NCI-H128 (cell line): ENCODE measurements at regions not wholly inside any gene's neighbourhood (a gene's known extent, or its start where the extent isn't known, plus 50 kb on each side); places are given as distances from the start of the nearest gene placed in this dataset.
"Not testable (repeated sequence)": the region's sequence is repeated elsewhere in the genome, so short reads cannot be mapped to it uniquely, and the experiment has no call there.

Experiments used
- DNase-seq: peaks from one replicate; lab custom pipeline; 2025; ENCODE audit not compliant: unreplicated experiment; lab: John Stamatoyannopoulos, UW

DNA sequence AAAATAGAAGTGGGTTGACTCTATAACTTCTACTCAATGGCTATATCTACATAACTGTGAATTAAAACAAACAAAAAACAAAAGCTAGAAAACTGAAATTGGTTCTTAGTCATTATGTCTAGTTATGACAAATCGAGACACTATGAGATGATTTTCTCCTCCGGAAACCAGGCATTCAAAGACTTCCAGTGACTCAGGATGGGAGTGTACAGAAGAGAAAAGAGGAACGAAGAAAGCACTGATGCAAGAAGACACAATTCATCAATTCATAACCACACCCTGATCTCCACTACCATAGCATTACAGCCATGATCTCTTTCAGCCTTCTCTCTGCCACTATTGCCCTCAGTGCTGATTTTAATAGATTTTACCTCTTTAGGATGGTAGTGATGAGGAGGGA is 253.6 kb downstream of the CBLL2 start:
- no peak for DNase-seq

DNA sequence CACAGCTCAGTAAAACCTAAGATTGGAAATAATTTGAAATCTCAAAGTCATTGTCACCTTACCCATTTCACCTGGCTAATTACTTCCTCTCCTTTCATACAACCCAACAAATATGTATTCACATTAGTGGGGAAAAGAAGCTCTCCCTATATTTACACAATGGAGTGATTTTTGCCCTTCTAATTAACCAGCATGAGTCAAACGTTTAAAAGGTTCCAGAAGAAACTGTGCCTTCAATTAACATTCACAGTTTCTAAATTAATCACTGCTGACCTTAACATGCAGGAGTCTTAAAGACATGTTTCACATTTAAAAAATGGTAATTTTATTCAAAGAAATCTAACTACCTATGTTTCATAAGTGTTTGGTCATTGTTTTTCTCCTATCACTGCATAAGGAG is 254.6 kb downstream of the CBLL2 start:
- DNase-seq = no peak

- DNase-seq = no peak
Measured at GRCh38 chrX:22533898-22534297, 261.2 kb downstream of the CBLL2 start.

DNA sequence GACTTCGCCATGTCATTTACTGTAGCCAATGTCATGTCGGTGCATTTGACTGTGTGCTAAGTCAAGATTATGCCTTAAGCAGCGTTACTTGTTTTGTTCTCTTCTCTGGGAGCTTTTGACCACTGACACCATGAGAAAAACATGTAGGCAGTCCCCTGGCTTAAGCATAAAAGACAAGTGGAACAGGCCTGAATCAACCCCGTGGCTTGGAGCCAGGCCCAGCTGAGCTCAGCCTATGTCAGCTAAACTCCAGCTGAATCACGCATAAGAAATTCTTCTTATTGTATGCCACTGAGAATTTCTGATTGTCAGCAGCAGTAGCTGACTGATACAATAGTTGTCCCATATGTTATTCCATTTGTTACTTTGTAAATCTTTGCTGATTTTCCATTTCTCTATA is 261.9 kb downstream of the CBLL2 start:
- DNase-seq = no peak

GRCh38 chrX:22536746-22537304 is 264.1 kb downstream of the CBLL2 start:
- no peak for DNase-seq

- DNase-seq = no peak
Measured at GRCh38 chrX:22538580-22538979, 265.9 kb downstream of the CBLL2 start.

DNA sequence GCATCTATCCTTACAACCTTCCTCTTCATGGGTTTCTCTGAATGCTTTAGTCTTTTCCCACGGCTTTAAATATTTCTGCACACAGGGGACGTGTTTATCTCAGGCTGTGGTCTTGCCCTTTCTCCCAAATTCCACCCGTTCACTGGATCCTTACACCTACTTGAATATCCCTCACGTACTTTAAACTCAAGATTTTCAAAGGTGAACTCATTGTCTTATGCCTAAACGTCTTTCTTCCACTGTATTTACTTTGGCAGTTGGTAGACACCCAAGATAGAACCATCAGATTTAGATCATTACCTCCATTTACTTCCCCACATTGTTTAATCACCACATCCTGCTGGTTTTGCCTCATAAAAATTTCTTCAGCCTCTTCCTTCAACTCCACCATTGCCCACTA is 269.2 kb downstream of the CBLL2 start:
- no peak for DNase-seq

- DNase-seq = no peak
Measured at GRCh38 chrX:22542641-22543040, 269.9 kb downstream of the CBLL2 start.

DNA sequence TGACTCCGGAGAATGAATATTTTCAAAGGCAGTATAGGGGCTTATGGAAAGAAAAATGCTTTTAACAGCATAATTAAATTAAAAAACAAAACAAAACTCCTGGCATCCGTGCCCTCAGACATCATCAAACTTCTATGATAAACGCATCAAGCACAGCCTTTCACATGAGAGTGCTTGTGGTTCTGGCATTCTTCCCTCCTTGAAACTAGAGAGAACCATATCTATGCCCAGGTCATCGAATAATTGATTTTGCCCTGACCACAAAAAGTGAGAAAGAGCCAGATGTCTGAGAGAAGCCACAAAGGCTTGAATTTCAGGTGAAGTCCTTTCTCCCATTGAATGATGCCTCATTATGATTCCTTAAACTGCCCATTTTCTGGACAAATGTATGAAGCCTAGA is 286.8 kb downstream of the CBLL2 start:
- DNase-seq = no peak

DNA sequence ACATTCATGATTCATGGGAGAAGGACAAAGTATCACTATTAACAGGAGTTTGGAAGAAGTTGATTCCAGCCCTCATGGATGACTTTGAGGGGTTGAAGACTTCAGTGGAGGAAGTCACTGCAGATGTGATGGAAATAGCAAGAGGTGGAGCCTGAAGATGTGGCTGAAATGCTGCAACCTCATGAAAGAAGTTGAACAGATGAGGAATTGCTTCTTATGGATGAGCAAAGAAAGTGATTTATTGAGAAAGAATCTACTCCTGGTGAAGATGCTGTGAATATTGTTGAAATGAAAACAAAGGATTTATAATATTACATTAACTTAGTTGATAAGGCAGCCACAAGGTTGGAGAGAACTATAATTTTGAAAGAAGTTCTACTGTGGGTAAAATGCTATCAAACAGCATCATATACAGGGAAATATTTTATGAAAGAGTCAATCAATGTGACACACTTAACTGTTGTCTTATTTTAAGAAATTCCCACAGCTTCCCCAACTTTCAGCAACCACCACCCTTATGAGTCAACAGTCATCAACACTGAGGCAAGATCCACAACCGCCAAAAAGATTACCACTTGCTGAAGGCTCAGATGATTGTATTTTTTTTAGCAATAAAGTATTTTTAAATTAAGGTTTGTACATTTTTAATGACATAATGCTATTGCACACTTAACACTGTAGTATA is 302.6 kb downstream of the CBLL2 start:
- no peak for DNase-seq

GRCh38 chrX:22577181-22577580 is 304.5 kb downstream of the CBLL2 start:
- no peak for DNase-seq

DNA sequence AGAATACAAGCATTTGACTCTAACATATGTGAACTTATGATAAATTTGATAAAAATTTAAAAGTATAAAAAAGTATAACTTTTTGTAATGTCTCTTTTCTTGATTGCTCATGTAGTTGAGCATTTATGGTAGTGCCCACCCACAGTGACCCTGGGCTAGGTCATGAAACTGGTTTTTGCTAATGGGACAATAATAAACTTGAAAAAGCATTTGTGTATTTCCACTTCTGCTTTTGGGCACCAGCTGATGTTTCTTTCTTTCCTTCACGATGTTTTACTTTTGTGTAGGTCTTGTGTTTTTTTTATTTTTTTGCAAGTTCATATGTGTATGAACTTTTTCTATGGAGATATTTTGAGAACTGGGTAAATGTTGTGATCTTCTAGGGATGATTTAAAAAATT is 313.1 kb downstream of the CBLL2 start:
- DNase-seq = no peak

- DNase-seq = no peak
Measured at GRCh38 chrX:22589845-22590244, 317.1 kb downstream of the CBLL2 start.

- DNase-seq = no peak
Measured at GRCh38 chrX:22594766-22595165, 322.1 kb downstream of the CBLL2 start.

DNA sequence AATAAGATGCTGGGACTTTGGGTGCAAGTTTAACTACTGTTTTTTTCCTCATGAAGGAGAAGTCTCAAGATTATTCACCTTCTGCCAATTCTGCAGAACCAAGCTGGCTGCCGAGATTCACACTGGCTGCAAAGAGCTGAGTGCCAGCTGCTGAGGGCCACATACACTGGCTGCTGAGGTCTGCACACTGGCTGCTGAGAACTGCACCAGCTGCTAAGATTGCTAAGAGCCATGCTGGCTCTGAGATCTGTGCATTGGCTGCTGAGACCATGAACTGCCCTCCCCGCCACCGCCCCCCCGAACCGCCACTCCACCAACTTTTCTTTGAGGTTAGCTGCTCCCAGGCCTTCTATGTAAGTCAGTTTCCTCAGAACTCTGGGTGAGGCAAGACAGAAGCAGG is 330.3 kb downstream of the CBLL2 start:
- no peak for DNase-seq

GRCh38 chrX:22609452-22609851 is 336.7 kb downstream of the CBLL2 start:
- DNase-seq = not testable (repeated sequence)

DNA sequence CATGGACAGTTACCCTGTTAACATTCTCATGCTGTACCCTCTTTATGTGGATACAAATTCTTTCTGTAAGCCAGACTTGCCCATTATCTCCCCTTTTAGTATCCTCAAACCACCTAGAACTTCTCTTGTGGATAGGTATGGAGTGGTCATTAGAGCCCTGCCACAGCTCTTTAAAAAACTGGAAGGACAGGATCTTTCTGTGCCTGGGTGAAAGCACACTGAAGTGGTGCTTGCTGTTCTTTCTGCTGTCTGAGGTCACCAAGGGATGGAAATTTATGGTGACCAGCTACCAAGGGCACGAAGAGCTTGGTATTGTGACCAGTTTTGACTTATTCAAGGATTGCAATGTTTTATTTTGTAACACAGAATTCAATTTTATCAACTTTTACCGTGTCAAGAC is 344.2 kb downstream of the CBLL2 start:
- no peak for DNase-seq

- DNase-seq = no peak
Measured at GRCh38 chrX:22627576-22627975, 354.9 kb downstream of the CBLL2 start.

GRCh38 chrX:22628275-22628674 is 355.6 kb downstream of the CBLL2 start:
- no peak for DNase-seq

DNA sequence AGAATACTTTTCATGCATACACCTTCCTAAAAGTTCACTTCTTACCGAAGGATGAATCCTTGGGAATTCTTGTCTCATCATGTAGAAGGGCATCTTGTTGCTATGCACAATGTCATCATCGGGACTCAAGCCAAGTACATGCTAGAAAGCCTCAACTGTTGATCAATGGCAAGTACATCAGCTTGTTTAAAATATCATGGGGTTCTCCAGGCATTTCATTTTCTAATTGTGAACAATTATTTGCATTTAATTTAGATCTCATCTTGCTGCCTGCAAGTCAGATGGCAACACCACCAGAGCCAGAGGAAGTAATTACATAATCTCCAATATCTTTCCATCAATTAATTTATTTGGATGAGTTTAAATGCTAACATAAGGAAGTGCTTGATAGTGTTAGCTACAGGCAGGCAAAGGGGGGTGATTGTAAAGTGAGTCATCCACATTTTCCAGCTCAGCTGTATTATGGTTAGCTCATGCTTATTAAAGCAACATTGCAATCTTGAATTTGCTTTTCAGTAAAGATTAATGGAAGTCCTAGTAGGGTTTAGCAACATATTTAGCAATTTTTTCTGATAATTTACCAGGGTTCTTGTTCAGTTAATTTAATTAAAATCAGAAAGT is 356.5 kb downstream of the CBLL2 start:
- no peak for DNase-seq

DNA sequence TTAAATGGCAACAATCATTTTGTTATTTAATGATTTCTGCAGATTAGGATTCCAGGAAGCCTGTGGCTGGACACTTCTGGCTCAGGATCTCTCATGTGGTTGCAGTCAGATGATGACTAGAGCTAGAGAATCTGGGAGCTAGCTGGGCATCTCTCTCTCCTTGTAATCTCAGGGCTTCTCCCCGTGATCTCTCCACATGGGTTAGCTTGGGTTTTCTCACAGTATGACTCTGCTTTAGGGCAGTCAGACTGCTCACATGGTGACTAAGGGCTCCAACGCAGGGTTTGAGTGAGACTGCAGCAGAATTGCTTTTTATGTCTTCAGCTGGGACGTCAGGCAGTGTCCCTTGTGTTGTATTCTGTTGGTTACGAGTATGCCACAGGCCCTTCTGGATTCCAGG is 361.4 kb downstream of the CBLL2 start:
- DNase-seq = no peak

DNA sequence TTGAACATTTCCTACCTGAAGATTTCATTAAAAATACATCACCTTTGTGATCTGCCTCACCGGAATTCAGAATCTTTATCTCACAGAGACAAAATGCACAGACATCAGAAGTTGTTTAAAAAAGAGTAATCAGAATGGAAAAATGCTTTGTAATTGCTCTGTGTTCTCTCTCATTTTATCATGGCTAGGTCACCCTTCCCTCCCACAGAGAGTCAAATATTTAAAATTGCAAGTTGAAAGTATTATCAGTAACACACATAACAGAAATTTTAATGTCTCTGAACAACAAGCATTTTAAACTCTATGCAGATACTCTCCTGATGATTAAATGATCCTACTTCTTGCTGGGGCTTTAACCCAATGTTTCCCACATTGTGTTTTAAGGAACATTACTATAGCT is 362.0 kb downstream of the CBLL2 start:
- no peak for DNase-seq

GRCh38 chrX:22648281-22648680 is 351.5 kb upstream of the DDX53 start:
- no peak for DNase-seq
